Activated CD4-positive, alpha-beta T cell treated with anti-CD3 and anti-CD28 coated beads, Interleukin-2, amount 50 U/mL, for 24 hours (primary cell): ENCODE measurements at regions not wholly inside any gene's neighbourhood (a gene's known extent, or its start where the extent isn't known, plus 50 kb on each side); places are given as distances from the start of the nearest gene placed in this dataset.
"Not testable (repeated sequence)": the region's sequence is repeated elsewhere in the genome, so short reads cannot be mapped to it uniquely, and the experiment has no call there.

Experiments used
- DNase-seq, 2 donors: peaks; one replicate each; pipeline ENCODE4 v3.0.0-alpha.2; 2020; ENCODE audit warnings: low read depth in 1 of 2, low spot score in 1 of 2

GRCh38 chr4:53877096-53877495, 187.3 kb downstream of the CHIC2 start:
- DNase-seq, result not testable (repeated sequence)

DNA sequence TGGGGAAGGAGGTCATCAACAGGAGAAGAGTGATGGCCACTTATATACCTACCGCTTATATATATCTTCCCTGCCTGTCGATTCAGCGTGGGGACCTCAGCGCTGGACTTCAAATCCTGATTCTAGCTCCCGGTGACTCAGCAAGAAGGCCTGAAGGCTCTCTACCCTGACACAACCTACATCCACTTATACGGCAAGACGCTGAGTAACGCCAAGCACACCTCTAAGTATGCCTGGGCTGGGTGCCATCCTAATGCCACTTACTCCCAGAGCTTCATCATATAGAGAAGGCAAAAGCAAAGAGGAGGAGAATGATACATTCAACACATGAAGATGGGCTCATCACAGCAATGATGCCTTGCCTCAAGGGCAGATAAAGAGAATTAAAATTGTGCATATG, 198.3 kb downstream of the CHIC2 start:
- DNase-seq, result no peak

DNA sequence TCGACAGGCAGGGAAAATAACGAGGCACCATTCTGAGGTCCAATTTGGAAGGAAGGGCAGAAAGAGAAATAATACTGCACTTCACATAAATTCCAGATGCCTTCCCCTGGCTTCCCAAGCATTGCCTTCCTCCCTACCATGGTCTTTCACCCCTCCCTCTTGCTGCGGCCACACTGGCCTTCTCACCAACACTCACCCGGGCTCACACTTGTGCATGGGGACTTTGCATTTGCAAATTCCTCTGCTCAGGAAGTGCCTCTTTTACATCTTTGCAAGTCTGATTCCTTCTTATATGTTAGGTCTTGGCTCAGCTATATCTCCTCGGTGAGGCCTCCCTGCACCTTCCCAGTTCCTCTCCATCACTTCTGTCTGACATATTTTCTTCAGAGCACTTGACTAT, 199.4 kb downstream of the CHIC2 start:
- DNase-seq, result no peak

GRCh38 chr4:53863736-53864365, 200.6 kb downstream of the CHIC2 start:
- no peak for DNase-seq

DNA sequence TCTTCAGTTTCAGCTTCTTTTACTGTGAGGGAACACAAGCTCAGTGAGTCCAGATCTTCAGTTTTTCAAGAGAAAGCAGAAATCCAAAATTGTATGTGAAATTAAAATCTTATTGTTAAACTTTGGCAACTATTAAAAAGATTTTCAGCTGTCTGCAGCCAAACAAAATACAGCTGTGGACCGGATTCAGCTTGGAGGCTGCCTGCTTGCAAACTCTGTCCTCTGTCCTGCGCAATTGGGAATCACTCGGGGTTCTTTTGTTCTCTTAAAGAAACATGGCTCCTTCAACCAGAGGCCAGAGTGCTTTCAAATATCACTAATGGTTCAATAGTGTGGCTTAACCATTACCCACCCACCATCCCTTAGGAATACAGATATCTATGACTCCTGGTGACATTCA, 201.2 kb downstream of the CHIC2 start:
- DNase-seq, result no peak

GRCh38 chr4:53861856-53862610, 202.4 kb downstream of the CHIC2 start:
- DNase-seq, result no peak

DNA sequence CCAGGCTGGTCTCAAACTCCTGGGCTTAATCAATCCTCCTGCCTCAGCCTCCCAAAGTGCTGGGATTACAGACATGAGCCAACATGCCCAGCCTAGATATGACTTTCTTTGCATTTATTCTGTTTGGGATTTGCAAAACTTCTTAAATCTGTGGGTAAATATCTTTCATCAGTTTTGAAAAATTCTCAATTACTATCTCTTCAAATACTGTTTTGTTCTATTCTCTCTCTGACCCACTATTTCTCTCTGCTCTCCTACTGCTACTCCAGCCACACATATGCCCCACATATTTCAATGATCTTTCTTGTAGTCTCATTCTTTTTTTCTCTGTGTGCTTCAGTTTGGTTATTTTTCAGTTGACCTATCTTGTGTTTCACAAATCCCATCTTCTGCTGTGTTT, 205.1 kb downstream of the CHIC2 start:
- DNase-seq, result no peak

DNA sequence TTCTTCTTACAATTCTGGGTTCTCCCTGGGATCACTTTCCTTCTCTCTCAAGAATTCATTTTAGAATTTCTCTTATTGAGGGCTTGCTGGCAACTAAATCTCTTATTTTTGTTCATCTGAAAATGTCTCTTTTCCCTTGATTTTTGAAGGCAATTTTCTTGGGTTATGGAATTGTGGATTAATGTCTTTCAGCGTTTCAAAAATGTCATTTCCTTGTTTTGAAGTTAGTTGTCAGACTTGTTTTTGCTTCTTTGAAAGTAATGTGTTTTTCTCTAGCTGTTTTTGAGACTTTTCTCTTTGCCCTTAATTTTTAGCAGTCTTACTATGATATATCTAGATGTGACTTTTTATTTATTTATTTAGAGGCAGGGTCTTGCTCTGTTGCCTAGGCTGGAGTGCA, 205.7 kb downstream of the CHIC2 start:
- no peak for DNase-seq

DNA sequence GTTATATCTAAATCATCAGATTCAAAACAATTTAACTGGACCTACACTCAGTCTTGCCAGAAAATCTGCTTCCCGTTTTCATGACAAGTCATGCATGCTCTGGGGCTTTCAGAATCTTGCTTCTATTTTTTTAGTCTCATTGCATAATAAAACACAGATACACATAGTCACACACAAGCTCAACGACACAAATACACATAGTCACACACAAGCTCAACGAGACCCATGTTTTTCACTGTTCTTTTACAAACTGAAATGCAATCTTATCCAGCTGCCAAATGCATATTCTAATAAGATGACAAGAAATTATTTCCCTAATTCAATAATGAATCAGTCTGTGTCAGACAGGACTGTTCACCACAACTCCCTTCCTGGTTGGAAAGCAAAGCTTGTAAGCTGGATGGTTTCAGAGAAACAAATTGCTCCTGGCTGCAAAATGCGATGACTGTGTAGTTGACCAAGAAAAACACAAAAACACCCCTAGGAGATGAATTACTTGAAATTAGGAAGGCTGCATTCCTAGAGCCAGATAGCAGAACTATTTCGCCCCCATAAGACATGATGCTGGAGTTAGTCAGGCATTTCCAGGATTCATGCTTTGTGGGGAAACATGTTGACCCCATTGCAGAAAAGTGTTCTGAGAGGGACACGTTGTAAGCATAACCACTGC, 208.7 kb downstream of the CHIC2 start:
- DNase-seq, result no peak

DNA sequence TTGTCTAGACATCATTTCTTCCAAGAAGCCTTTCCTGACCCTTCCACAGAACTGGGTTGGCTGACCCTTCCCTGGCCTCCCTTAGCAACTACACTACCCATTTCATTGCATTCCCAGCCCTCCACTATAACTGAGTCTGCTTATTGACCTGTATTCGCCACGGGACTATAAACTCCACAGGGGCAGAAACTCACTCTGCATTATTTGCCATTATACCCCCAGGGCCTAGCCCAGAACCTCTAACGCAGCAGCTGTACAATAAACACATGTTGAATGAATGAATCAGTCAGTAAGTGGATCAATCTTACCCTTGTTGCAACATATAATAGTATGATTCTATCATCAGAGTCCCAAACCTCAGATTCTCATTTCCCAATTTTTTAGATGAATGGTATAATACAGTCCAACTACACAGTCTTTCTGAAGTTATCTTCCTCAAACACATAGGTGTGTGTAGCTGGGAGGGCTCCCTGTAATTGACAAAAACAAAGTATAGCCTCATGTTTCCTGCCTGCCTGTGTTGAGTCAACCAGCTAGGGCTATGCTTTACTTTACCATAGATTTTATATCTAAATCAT, 209.3 kb downstream of the CHIC2 start:
- no peak for DNase-seq

DNA sequence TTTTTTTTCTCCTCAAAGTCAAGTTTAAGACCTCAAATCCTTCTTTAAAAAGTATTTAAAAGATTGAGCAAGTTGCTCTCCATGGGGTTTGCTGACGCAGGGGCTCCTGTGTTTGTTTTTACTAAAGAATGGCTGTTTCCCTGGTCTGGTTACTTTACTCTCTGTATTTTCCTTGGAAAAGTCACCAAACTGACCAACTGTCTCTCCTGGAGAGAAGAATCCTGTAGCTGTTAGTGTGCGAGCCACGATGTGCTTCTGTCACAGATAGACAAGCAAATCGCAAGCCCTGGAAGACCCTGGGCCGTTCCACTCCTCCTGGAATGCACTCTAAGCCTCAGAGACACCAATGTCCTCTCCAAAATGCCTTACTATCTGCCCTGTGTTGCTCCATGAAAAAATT, 212.1 kb downstream of the CHIC2 start:
- DNase-seq, result no peak

GRCh38 chr4:53847965-53848364, 216.4 kb downstream of the CHIC2 start:
- no peak for DNase-seq

DNA sequence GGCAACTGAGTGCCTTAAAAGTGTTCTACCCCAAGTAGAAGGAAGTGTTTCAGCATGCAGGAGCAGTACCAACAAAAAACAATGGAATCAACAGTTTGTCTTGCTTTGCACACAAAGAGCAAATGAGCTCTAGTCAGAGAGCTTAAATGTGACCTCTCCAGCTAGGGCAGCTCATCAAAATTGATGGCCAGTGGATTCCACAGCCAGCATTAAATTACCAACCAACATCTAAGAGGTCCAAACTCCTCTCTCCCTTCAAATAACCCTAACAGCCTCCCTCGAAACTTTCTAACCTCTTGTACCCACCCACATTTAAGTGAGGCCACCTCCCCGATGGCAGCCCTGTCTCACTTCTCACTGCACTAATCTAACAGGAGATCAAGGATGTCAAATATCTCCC, 219.9 kb downstream of the CHIC2 start:
- no peak for DNase-seq

GRCh38 chr4:53844133-53844532, 220.3 kb downstream of the CHIC2 start:
- DNase-seq, result no peak

- no peak for DNase-seq
Observed at GRCh38 chr4:53841711-53842110, 222.7 kb downstream of the CHIC2 start.

DNA sequence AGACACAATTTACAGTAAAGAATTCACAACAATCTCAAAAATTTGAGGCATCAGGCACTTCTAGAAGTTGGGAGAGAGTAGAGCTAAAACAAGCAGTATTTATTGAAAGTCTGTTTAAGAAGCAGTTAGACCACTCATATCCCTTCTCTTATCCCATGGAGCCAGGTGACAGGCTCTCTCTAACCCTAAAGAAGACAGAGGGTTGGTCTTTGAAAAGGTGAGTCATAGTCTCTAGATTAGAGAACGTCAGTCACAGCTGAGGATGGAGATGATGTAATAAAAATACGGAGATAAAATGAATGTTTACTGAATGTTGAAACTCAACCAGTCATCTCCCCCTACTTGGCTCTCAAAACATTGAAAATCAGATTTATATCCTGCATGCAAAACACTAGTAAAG, 223.8 kb downstream of the CHIC2 start:
- DNase-seq, result no peak

- DNase-seq, result not testable (repeated sequence)
Observed at GRCh38 chr4:53833302-53834003, 231.0 kb downstream of the CHIC2 start.

- no peak for DNase-seq
Observed at GRCh38 chr4:53832549-53832948, 231.9 kb downstream of the CHIC2 start.

GRCh38 chr4:53830511-53830910, 233.9 kb downstream of the CHIC2 start:
- no peak for DNase-seq

DNA sequence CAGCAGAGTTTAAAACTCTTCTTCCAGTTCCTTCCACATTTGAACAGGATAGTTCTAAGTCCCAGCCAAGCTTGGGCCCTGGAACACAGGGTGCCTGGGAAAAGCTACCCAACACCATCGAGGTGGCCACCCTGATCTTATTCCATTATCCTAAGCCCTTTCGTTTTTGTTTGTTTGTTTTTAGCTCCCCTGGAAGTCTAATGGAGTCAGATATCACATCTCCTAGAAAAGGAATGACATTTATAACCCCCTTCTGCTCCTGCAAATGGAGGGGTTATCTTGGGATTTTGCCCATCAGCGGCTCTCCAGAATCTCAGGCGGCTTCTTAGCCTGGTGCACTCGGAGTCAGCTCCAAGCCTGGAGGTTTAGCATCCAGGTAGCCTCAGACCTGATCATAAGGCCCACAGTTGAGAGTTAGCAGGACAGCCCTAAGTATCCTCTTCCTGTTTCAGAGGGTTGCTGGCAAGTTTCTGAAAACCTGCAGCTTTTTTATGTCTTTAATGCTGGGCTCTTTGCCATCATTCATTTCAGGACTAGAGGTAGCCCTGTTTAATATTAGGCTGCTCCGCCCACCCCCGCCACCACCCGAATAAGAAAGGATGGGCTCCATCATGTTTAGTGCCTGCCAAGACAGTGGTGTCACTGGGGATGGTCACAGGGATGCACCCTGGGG, 230.0 kb upstream of the LNX1 start:
- DNase-seq, result no peak

DNA sequence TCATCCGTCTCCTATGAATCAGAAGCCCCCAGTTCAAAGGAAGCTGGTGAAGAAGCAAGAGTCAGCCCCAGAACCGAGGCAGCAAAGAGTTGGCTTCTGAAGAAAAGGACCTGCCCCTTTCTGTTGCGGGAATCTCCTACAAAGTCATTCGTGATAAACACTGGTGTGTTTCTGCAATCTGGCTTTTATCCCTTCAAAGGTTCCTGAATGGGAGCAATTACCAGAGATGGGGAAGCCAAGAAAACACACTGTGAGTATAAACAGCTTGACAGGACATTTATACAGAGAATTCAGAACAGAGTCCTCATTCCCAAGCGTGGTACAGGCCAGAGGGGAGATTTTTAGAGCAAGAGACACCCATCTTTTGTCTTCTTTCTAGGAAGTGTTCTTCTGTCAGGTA, 226.8 kb upstream of the LNX1 start:
- no peak for DNase-seq
